ENCODE measurements at regions not wholly inside any gene's neighbourhood (a gene's known extent, or its start where the extent isn't known, plus 50 kb on each side); places are given as distances from the start of the nearest gene placed in this dataset.

- Histone ChIP-seq H3K79me1 (ENCODE audit: low read depth, low read length) (no peaks in the 10 kb centered on the region), H3K4me3 (ENCODE audit: low read length in 2 of 2) (no peak overlapping the region), H3K27me3 (ENCODE audit: control insufficient read depth in 3 of 3, insufficient read depth in 3 of 3, low read depth in 1 of 3, low read length in 3 of 3) (no peaks in the 10 kb centered on the region), H3K14ac (ENCODE audit: low read length) (no peak overlapping the region), H3K4ac (ENCODE audit: low read length) (no peak overlapping the region), H3K27ac (replicated peaks; ENCODE audit: low read length) (peak overlapping the region; percentile 1), H3K18ac (ENCODE audit: low read length) (no peak overlapping the region), H3K4me2 (ENCODE audit: insufficient read depth, low read length, poor library complexity, severe bottlenecking) (no peak overlapping the region), H3K36me3 (replicated peaks in 1 of 2; ENCODE audit: control insufficient read depth in 2 of 2, insufficient read depth in 2 of 2, low read length in 2 of 2) (no peaks in the 10 kb centered on the region), H2BK5ac (ENCODE audit: low read length) (no peak overlapping the region), H2BK120ac (ENCODE audit: low read depth, low read length) (no peak overlapping the region), H4K91ac (ENCODE audit: low read depth, low read length, poor library complexity) (no peak overlapping the region), H2AK5ac (ENCODE audit: low read depth, low read length) (no peak overlapping the region), H2BK12ac (ENCODE audit: low read length) (no peak overlapping the region), H3K4me1 (ENCODE audit: control insufficient read depth in 2 of 2, insufficient read depth in 1 of 2, low read depth in 1 of 2, low read length in 2 of 2) (peaks cover 0 to 5% of the 10 kb centered on the region in 2 donors), H2AFZ (ENCODE audit: low read length) (no peak overlapping the region), H3K9ac (ENCODE audit: low read depth, low read length, poor library complexity) (no peak overlapping the region), H4K8ac (ENCODE audit: low read depth, low read length) (no peak overlapping the region), H3K9me3 (replicated peaks in 1 of 2; ENCODE audit: control insufficient read depth in 2 of 2, insufficient read depth in 1 of 2, low read depth in 1 of 2, low read length in 2 of 2) (no peaks in the 10 kb centered on the region), H3K23ac (ENCODE audit: low read depth, low read length, poor library complexity) (no peak overlapping the region), H2BK15ac (ENCODE audit: low read length) (no peak overlapping the region)
- no CpG with 5 or more reads among the region's 4 CpGs for WGBS, 2 donors (ENCODE audit: extremely low coverage in 2 of 2, insufficient read length in 2 of 2, insufficient replicate concordance in 1 of 2)
- DNase-seq (ENCODE audit: low spot score) = peak; percentile 8
Observed at GRCh38 chr2:52456561-52457377, 1310.8 kb upstream of the CHAC2 start.

- Histone ChIP-seq H3K9me3 (replicated peaks in 1 of 2; ENCODE audit: control insufficient read depth in 2 of 2, insufficient read depth in 1 of 2, low read depth in 1 of 2, low read length in 2 of 2) (no peaks in the 10 kb centered on the region), H3K18ac (ENCODE audit: low read length) (no peak overlapping the region), H3K4me2 (ENCODE audit: insufficient read depth, low read length, poor library complexity, severe bottlenecking) (no peak overlapping the region), H2AK5ac (ENCODE audit: low read depth, low read length) (no peak overlapping the region), H3K9ac (ENCODE audit: low read depth, low read length, poor library complexity) (no peak overlapping the region), H3K23ac (ENCODE audit: low read depth, low read length, poor library complexity) (no peak overlapping the region), H2AFZ (ENCODE audit: low read length) (no peak overlapping the region), H3K79me1 (ENCODE audit: low read depth, low read length) (no peaks in the 10 kb centered on the region), H3K4ac (ENCODE audit: low read length) (no peak overlapping the region), H3K14ac (ENCODE audit: low read length) (no peak overlapping the region), H2BK120ac (ENCODE audit: low read depth, low read length) (no peak overlapping the region), H3K27me3 (ENCODE audit: control insufficient read depth in 3 of 3, insufficient read depth in 3 of 3, low read depth in 1 of 3, low read length in 3 of 3) (no peaks in the 10 kb centered on the region), H2BK15ac (ENCODE audit: low read length) (no peak overlapping the region), H2BK5ac (ENCODE audit: low read length) (no peak overlapping the region), H2BK12ac (ENCODE audit: low read length) (no peak overlapping the region), H3K36me3 (replicated peaks in 1 of 2; ENCODE audit: control insufficient read depth in 2 of 2, insufficient read depth in 2 of 2, low read length in 2 of 2) (no peaks in the 10 kb centered on the region), H3K4me1 (ENCODE audit: control insufficient read depth in 2 of 2, insufficient read depth in 1 of 2, low read depth in 1 of 2, low read length in 2 of 2) (peaks cover 0 to 5% of the 10 kb centered on the region in 2 donors), H3K27ac (replicated peaks; ENCODE audit: low read length) (no peak overlapping the region), H3K4me3 (ENCODE audit: low read length in 2 of 2) (no peak overlapping the region), H4K8ac (ENCODE audit: low read depth, low read length) (no peak overlapping the region), H4K91ac (ENCODE audit: low read depth, low read length, poor library complexity) (no peak overlapping the region)
- no peak for DNase-seq (ENCODE audit: low spot score)
Observed at GRCh38 chr2:52454962-52455361, 1312.6 kb upstream of the CHAC2 start.

- Histone ChIP-seq H3K9me3 (replicated peaks in 1 of 2; ENCODE audit: control insufficient read depth in 2 of 2, insufficient read depth in 1 of 2, low read depth in 1 of 2, low read length in 2 of 2) (no peaks in the 10 kb centered on the region), H3K4ac (ENCODE audit: low read length) (no peak overlapping the region), H2BK5ac (ENCODE audit: low read length) (no peak overlapping the region), H2AK5ac (ENCODE audit: low read depth, low read length) (no peak overlapping the region), H3K14ac (ENCODE audit: low read length) (no peak overlapping the region), H3K9ac (ENCODE audit: low read depth, low read length, poor library complexity) (no peak overlapping the region), H3K18ac (ENCODE audit: low read length) (no peak overlapping the region), H2BK120ac (ENCODE audit: low read depth, low read length) (no peak overlapping the region), H3K23ac (ENCODE audit: low read depth, low read length, poor library complexity) (no peak overlapping the region), H3K4me3 (ENCODE audit: low read length in 2 of 2) (no peak overlapping the region), H3K36me3 (replicated peaks in 1 of 2; ENCODE audit: control insufficient read depth in 2 of 2, insufficient read depth in 2 of 2, low read length in 2 of 2) (no peaks in the 10 kb centered on the region), H3K4me2 (ENCODE audit: insufficient read depth, low read length, poor library complexity, severe bottlenecking) (no peak overlapping the region), H3K27me3 (ENCODE audit: control insufficient read depth in 3 of 3, insufficient read depth in 3 of 3, low read depth in 1 of 3, low read length in 3 of 3) (no peaks in the 10 kb centered on the region), H4K8ac (ENCODE audit: low read depth, low read length) (no peak overlapping the region), H3K27ac (replicated peaks; ENCODE audit: low read length) (no peak overlapping the region), H3K4me1 (ENCODE audit: control insufficient read depth in 2 of 2, insufficient read depth in 1 of 2, low read depth in 1 of 2, low read length in 2 of 2) (peaks cover 0 to 5% of the 10 kb centered on the region in 2 donors), H2BK15ac (ENCODE audit: low read length) (no peak overlapping the region), H2AFZ (ENCODE audit: low read length) (no peak overlapping the region), H3K79me1 (ENCODE audit: low read depth, low read length) (no peaks in the 10 kb centered on the region), H2BK12ac (ENCODE audit: low read length) (no peak overlapping the region), H4K91ac (ENCODE audit: low read depth, low read length, poor library complexity) (no peak overlapping the region)
- WGBS, 2 donors (ENCODE audit: extremely low coverage in 2 of 2, insufficient read length in 2 of 2, insufficient replicate concordance in 1 of 2) = no CpG with 5 or more reads among the region's 4 CpGs
- no peak for DNase-seq (ENCODE audit: low spot score)
Observed at GRCh38 chr2:52452201-52452600, 1315.4 kb upstream of the CHAC2 start.

DNA sequence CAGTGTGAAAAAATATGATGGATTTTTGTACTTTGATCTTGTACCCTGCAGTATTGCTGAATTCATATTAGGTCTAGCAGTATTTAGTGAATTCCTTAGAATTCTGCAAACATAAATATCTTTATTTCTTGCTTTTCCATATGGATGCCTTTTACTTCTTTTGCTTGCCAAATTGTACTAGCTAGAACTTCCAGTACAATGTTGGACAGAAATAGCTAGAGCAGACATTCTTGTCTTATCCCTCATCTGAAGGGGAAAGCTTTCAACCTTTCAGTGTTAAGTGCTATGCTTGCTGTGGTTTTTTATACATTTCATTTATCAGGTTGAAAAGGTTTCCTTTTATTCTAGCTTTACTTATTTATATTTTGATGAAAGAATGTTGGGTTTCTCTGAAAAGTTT is 1321.9 kb upstream of the CHAC2 start:
- H3K14ac ChIP-seq (ENCODE audit: low read length) = no peak overlapping the region
- DNase-seq (ENCODE audit: low spot score) = no peak

More for the DNA sequence above, 1321.9 kb upstream of the CHAC2 start:
- H3K9ac ChIP-seq (ENCODE audit: low read depth, low read length, poor library complexity) = no peak overlapping the region
- H3K27me3 ChIP-seq (ENCODE audit: control insufficient read depth in 3 of 3, insufficient read depth in 3 of 3, low read depth in 1 of 3, low read length in 3 of 3) = no peaks in the 10 kb centered on the region
- H2BK15ac ChIP-seq (ENCODE audit: low read length) = no peak overlapping the region
- H3K4ac ChIP-seq (ENCODE audit: low read length) = no peak overlapping the region
- no peaks in the 10 kb centered on the region for H3K36me3 ChIP-seq (replicated peaks in 1 of 2; ENCODE audit: control insufficient read depth in 2 of 2, insufficient read depth in 2 of 2, low read length in 2 of 2)
- no peak overlapping the region for H4K91ac ChIP-seq (ENCODE audit: low read depth, low read length, poor library complexity)
- H3K23ac ChIP-seq (ENCODE audit: low read depth, low read length, poor library complexity) = no peak overlapping the region
- no peak overlapping the region for H2BK12ac ChIP-seq (ENCODE audit: low read length)
- H3K79me1 ChIP-seq (ENCODE audit: low read depth, low read length) = no peaks in the 10 kb centered on the region
- no peak overlapping the region for H3K4me2 ChIP-seq (ENCODE audit: insufficient read depth, low read length, poor library complexity, severe bottlenecking)
- H2BK120ac ChIP-seq (ENCODE audit: low read depth, low read length) = no peak overlapping the region
- H3K4me3 ChIP-seq (ENCODE audit: low read length in 2 of 2) = no peak overlapping the region
- H3K4me1 ChIP-seq (ENCODE audit: control insufficient read depth in 2 of 2, insufficient read depth in 1 of 2, low read depth in 1 of 2, low read length in 2 of 2) = no peaks in the 10 kb centered on the region
- H3K18ac ChIP-seq (ENCODE audit: low read length) = no peak overlapping the region
- no peak overlapping the region for H2BK5ac ChIP-seq (ENCODE audit: low read length)
- no peak overlapping the region for H2AK5ac ChIP-seq (ENCODE audit: low read depth, low read length)
- no peaks in the 10 kb centered on the region for H3K9me3 ChIP-seq (replicated peaks in 1 of 2; ENCODE audit: control insufficient read depth in 2 of 2, insufficient read depth in 1 of 2, low read depth in 1 of 2, low read length in 2 of 2)
- H4K8ac ChIP-seq (ENCODE audit: low read depth, low read length) = no peak overlapping the region
- H2AFZ ChIP-seq (ENCODE audit: low read length) = no peak overlapping the region
- H3K27ac ChIP-seq (replicated peaks; ENCODE audit: low read length) = no peak overlapping the region

All from neuronal stem cell (in vitro differentiated cells).